ENCODE measurements at regions not wholly inside any gene's neighbourhood (a gene's known extent, or its start where the extent isn't known, plus 50 kb on each side); places are given as distances from the start of the nearest gene placed in this dataset.

DNA sequence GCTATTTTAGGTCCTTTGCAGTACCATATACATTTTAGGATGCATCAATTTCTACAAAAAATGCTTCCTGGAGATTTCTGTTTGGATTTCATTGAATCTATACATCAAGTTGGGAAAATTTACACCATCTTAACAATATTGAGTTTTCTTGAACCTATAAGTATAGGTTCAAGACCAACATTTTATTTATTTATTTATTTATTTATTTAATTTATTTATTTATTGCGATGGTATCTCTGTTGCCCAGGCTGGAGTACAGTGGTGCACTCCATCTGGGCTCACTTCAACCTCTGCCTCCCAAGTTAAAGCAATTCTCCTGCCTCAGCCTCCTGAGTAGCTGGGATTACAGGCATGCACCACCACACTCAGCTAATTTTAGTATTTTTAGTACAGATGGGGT is 125.0 kb upstream of the HS3ST2 start:
- TF ChIP-seq, protein P1, sequence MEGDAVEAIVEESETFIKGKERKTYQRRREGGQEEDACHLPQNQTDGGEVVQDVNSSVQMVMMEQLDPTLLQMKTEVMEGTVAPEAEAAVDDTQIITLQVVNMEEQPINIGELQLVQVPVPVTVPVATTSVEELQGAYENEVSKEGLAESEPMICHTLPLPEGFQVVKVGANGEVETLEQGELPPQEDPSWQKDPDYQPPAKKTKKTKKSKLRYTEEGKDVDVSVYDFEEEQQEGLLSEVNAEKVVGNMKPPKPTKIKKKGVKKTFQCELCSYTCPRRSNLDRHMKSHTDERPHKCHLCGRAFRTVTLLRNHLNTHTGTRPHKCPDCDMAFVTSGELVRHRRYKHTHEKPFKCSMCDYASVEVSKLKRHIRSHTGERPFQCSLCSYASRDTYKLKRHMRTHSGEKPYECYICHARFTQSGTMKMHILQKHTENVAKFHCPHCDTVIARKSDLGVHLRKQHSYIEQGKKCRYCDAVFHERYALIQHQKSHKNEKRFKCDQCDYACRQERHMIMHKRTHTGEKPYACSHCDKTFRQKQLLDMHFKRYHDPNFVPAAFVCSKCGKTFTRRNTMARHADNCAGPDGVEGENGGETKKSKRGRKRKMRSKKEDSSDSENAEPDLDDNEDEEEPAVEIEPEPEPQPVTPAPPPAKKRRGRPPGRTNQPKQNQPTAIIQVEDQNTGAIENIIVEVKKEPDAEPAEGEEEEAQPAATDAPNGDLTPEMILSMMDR (IDR thresholded peaks at IDR 0.05), result no peak
- no peak for TF ChIP-seq EZH2 (IDR thresholded peaks at IDR 0.05; ENCODE audit: borderline replicate concordance, insufficient read depth, low read depth, low read length, poor library complexity, severe bottlenecking)

Data from B cell (primary cell).